OCI-LY1 (cell line): ENCODE measurements at regions not wholly inside any gene's neighbourhood (a gene's known extent, or its start where the extent isn't known, plus 50 kb on each side); places are given as distances from the start of the nearest gene placed in this dataset.

Experiments
- H2AFZ ChIP-seq: fragments of 200-600 bp; sonication (generic), shearing (Covaris generic); 2 replicates; pipeline ENCODE4 v1.6.0; 2014; ENCODE audit warnings: antibody characterized with exemption, mild to moderate bottlenecking, low read length
- H3F3A ChIP-seq: fragments of 200-600 bp; sonication (generic), shearing (Covaris generic); 2 replicates; pipeline ENCODE4 v1.6.0; 2014; ENCODE audit warnings: mild to moderate bottlenecking, antibody characterized with exemption, low read length, moderate library complexity; ENCODE audit not compliant: insufficient read depth
- H3K27ac ChIP-seq: fragments of 200-600 bp; sonication (generic); 2 replicates; pipeline ENCODE4 v1.5.1; 2014; ENCODE audit warnings: low read length, mixed run types, mild to moderate bottlenecking, low read depth; ENCODE audit not compliant: poor library complexity, severe bottlenecking
- H3K27me3 ChIP-seq: fragments of 200-600 bp; sonication (generic); 2 replicates; pipeline ENCODE4 v1.6.0; 2014; ENCODE audit warnings: antibody characterized with exemption, mild to moderate bottlenecking, low read length, moderate library complexity; ENCODE audit not compliant: insufficient read depth
- H3K36me3 ChIP-seq: fragments of 200-600 bp; sonication (generic); 2 replicates; pipeline ENCODE4 v1.6.1; 2014; ENCODE audit warnings: mild to moderate bottlenecking, antibody characterized with exemption, low read length, moderate library complexity, mixed read lengths; ENCODE audit not compliant: insufficient read depth
- H3K4me1 ChIP-seq: fragments of 200-600 bp; sonication (generic); 2 replicates; pipeline ENCODE4 v1.5.1; 2014; ENCODE audit warnings: mild to moderate bottlenecking, low read length, moderate library complexity; ENCODE audit not compliant: insufficient read depth, severe bottlenecking
- H3K4me2 ChIP-seq: fragments of 200-600 bp; sonication (generic), shearing (Covaris generic); 2 replicates; pipeline ENCODE4 v1.6.1; 2014; ENCODE audit warnings: low read length
- H3K4me3 ChIP-seq: fragments of 200-600 bp; sonication (generic); 2 replicates; pipeline ENCODE4 v1.5.1; 2014; ENCODE audit warnings: low read length, low read depth, mild to moderate bottlenecking, mixed read lengths; ENCODE audit not compliant: poor library complexity, severe bottlenecking
- H3K79me2 ChIP-seq: fragments of 200-600 bp; shearing (Covaris generic); 2 replicates; pipeline ENCODE4 v1.6.1; 2016; ENCODE audit warnings: mixed run types, low read length, mixed read lengths; ENCODE audit not compliant: insufficient read depth
- H3K9ac ChIP-seq: fragments of 200-600 bp; sonication (generic), shearing (Covaris generic); 2 replicates; pipeline ENCODE4 v1.6.1; 2014; ENCODE audit warnings: mild to moderate bottlenecking, low read length, mixed read lengths
- H3K9me2 ChIP-seq: fragments of 200-600 bp; sonication (generic), shearing (Covaris generic); 2 replicates; pipeline ENCODE4 v1.6.1; 2014; ENCODE audit warnings: low read depth, mild to moderate bottlenecking, low read length, mixed read lengths
- H3K9me3 ChIP-seq: fragments of 200-600 bp; shearing (Covaris generic); 2 replicates; pipeline ENCODE4 v1.6.1; 2014; ENCODE audit warnings: low read length, mixed read lengths
- H4K20me1 ChIP-seq: fragments of 200-600 bp; sonication (generic), shearing (Covaris generic); 2 replicates; pipeline ENCODE4 v1.6.0; 2016; ENCODE audit warnings: mild to moderate bottlenecking, low read length; ENCODE audit not compliant: insufficient read depth
- EZH2 ChIP-seq: fragments of 200-600 bp; sonication (generic), shearing (Covaris generic); IDR thresholded peaks from 2 replicates; pipeline ENCODE4 v1.8.0; 2017; ENCODE audit warnings: borderline replicate concordance, mixed run types, mild to moderate bottlenecking, antibody characterized with exemption, low read length, moderate library complexity, mixed read lengths
- TF ChIP-seq, protein P1 (sequence below): fragments of 200-600 bp; sonication (generic), shearing (Covaris generic); IDR thresholded peaks from 2 replicates; pipeline ENCODE4 v1.5.1; 2017; ENCODE audit warnings: mild to moderate bottlenecking, antibody characterized with exemption, low read length, moderate library complexity, mixed read lengths

GRCh38 chr9:79396168-79396567 lies 175.6 kb upstream of the TLE4 start:
- no peaks in the 10 kb centered on the region for H3K36me3 ChIP-seq
- H3F3A ChIP-seq, result no peaks in the 10 kb centered on the region
- no peaks in the 10 kb centered on the region for H3K27me3 ChIP-seq
- H2AFZ ChIP-seq, result no peak overlapping the region
- H3K9ac ChIP-seq, result no peak overlapping the region
- no peak overlapping the region for H3K27ac ChIP-seq
- H3K4me3 ChIP-seq, result no peak overlapping the region
- TF ChIP-seq, protein P1, sequence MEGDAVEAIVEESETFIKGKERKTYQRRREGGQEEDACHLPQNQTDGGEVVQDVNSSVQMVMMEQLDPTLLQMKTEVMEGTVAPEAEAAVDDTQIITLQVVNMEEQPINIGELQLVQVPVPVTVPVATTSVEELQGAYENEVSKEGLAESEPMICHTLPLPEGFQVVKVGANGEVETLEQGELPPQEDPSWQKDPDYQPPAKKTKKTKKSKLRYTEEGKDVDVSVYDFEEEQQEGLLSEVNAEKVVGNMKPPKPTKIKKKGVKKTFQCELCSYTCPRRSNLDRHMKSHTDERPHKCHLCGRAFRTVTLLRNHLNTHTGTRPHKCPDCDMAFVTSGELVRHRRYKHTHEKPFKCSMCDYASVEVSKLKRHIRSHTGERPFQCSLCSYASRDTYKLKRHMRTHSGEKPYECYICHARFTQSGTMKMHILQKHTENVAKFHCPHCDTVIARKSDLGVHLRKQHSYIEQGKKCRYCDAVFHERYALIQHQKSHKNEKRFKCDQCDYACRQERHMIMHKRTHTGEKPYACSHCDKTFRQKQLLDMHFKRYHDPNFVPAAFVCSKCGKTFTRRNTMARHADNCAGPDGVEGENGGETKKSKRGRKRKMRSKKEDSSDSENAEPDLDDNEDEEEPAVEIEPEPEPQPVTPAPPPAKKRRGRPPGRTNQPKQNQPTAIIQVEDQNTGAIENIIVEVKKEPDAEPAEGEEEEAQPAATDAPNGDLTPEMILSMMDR, result no peak
- no peak for TF ChIP-seq EZH2
- no peaks in the 10 kb centered on the region for H3K79me2 ChIP-seq
- H3K4me1 ChIP-seq, result no peaks in the 10 kb centered on the region
- H3K9me3 ChIP-seq, result no peaks in the 10 kb centered on the region
- no peak overlapping the region for H3K4me2 ChIP-seq
- no peaks in the 10 kb centered on the region for H3K9me2 ChIP-seq
- no peaks in the 10 kb centered on the region for H4K20me1 ChIP-seq

- Histone ChIP-seq H3K27ac (no peak overlapping the region), H3K79me2 (no peaks in the 10 kb centered on the region), H2AFZ (no peak overlapping the region), H3K4me2 (no peak overlapping the region), H3F3A (no peaks in the 10 kb centered on the region), H3K9ac (no peak overlapping the region), H3K9me3 (no peaks in the 10 kb centered on the region), H3K27me3 (no peaks in the 10 kb centered on the region), H4K20me1 (no peaks in the 10 kb centered on the region), H3K9me2 (no peaks in the 10 kb centered on the region), H3K4me3 (no peak overlapping the region), H3K36me3 (no peaks in the 10 kb centered on the region), H3K4me1 (no peaks in the 10 kb centered on the region)
- TF ChIP-seq EZH2, result no peak
- TF ChIP-seq, protein P1, result no peak
Observed at GRCh38 chr9:79403495-79403894, 168.3 kb upstream of the TLE4 start.

DNA sequence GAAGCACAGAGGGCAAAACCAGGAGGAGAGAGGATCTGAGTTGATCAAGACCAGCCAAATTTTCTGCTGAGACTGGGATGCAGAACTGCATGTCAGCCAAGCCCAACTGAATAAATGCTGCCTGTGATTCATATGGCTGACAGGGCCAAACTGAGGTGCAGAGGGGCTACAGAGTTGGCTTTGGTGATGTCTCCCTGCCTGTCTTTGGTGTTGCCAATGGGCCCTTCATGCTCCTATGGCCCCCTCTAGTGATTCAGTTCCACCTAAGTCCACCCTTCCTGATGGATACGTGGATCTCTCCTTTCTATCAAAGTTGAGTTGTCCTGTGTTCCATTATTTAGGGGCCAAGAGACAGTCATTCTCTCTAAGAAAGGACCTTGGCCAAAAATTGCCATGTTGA lies 163.6 kb upstream of the TLE4 start:
- H3K9me2 ChIP-seq, result no peaks in the 10 kb centered on the region
- H3K4me2 ChIP-seq, result no peak overlapping the region
- no peaks in the 10 kb centered on the region for H3F3A ChIP-seq
- no peak overlapping the region for H3K4me3 ChIP-seq
- H3K9ac ChIP-seq, result no peak overlapping the region
- H3K27ac ChIP-seq, result no peak overlapping the region
- no peaks in the 10 kb centered on the region for H3K36me3 ChIP-seq
- no peak overlapping the region for H2AFZ ChIP-seq
- H4K20me1 ChIP-seq, result no peaks in the 10 kb centered on the region
- no peaks in the 10 kb centered on the region for H3K79me2 ChIP-seq
- no peaks in the 10 kb centered on the region for H3K4me1 ChIP-seq
- TF ChIP-seq EZH2, result no peak
- TF ChIP-seq, protein P1, result no peak
- H3K27me3 ChIP-seq, result no peaks in the 10 kb centered on the region
- H3K9me3 ChIP-seq, result no peaks in the 10 kb centered on the region
